ENCODE measurements at regions not wholly inside any gene's neighbourhood (a gene's known extent, or its start where the extent isn't known, plus 50 kb on each side); places are given as distances from the start of the nearest gene placed in this dataset.

DNA sequence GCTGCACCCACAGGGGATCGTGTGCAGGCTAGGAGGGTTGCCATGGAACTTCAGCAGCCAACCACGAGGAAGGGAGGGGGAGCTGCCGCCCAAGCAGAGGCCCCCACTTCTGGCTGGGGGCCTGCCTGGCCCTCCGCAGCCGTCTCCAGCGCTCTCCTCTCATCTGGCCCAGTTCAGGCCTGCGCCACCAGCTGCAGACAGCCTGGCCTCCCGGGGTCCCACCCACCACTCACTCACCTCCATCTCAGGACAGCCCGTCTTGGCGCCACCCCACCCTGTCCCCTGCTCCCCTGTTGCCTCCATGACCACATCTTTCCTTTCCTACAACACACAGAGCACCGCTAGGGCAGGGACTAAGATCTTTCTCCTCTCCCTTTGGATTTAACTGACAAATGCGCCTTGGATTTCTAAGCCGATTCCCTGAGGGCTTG, 98.7 kb downstream of the ANKRD60 start:
- no peak overlapping the region for H2AFZ ChIP-seq (ENCODE audit: control insufficient read depth, low read length)
- H3K36me3 ChIP-seq (ENCODE audit: control insufficient read depth in 2 of 2, extremely low read depth in 1 of 2, insufficient read depth in 2 of 2, low read length in 2 of 2): no peaks in the 10 kb centered on the region
- no peaks in the 10 kb centered on the region for H3K9me1 ChIP-seq (ENCODE audit: control insufficient read depth, extremely low read depth, insufficient read depth, low read length)
- dilution Hi-C loops (cut with MboI; ENCODE audit: extremely low pct_ligation_motif_present, low sequenced_read_pairs): no loop called here
- peaks cover 33% of the 10 kb centered on the region for H3K4me1 ChIP-seq (ENCODE audit: control insufficient read depth, extremely low read depth, insufficient read depth, low read length)
- no peak overlapping the region for H3K27ac ChIP-seq (ENCODE audit: control insufficient read depth, insufficient read depth, low read length)
- no peak overlapping the region for H3K4me3 ChIP-seq (ENCODE audit: control insufficient read depth in 2 of 3, extremely low read depth in 1 of 3, insufficient read depth in 2 of 3, low read depth in 1 of 3, low read length in 3 of 3)
- no peaks in the 10 kb centered on the region for H3K79me2 ChIP-seq (ENCODE audit: control insufficient read depth, insufficient read depth, low read length)
- H4K20me1 ChIP-seq (ENCODE audit: control insufficient read depth, extremely low read depth, insufficient read depth, low read length): no peaks in the 10 kb centered on the region
- no peak overlapping the region for H3K9ac ChIP-seq (ENCODE audit: control insufficient read depth, extremely low read depth, insufficient read depth, low read length)
- H3K27me3 ChIP-seq (ENCODE audit: control insufficient read depth, extremely low read depth, insufficient read depth, low read length): peaks cover 28% of the 10 kb centered on the region
- H3K9me3 ChIP-seq (ENCODE audit: control insufficient read depth, low read depth, low read length): peaks cover 15% of the 10 kb centered on the region
- no peak for FAIRE-seq
- TF ChIP-seq CTCF (optimal IDR thresholded peaks at IDR 0.05 in 1 of 3, IDR thresholded peaks at IDR 0.05 in 1 of 3, conservative IDR thresholded peaks at IDR 0.05 in 1 of 3; ENCODE audit: extremely low read depth in 1 of 3, insufficient read depth in 2 of 3, low read length in 3 of 3) (no peak), EZH2 (IDR thresholded peaks at IDR 0.05; ENCODE audit: low read length) (no peak)
- no peak overlapping the region for H3K4me2 ChIP-seq (ENCODE audit: control insufficient read depth, extremely low read depth, insufficient read depth, low read depth, low read length)
- DNase-seq (ENCODE audit: low read depth, low spot score): no peak

DNA sequence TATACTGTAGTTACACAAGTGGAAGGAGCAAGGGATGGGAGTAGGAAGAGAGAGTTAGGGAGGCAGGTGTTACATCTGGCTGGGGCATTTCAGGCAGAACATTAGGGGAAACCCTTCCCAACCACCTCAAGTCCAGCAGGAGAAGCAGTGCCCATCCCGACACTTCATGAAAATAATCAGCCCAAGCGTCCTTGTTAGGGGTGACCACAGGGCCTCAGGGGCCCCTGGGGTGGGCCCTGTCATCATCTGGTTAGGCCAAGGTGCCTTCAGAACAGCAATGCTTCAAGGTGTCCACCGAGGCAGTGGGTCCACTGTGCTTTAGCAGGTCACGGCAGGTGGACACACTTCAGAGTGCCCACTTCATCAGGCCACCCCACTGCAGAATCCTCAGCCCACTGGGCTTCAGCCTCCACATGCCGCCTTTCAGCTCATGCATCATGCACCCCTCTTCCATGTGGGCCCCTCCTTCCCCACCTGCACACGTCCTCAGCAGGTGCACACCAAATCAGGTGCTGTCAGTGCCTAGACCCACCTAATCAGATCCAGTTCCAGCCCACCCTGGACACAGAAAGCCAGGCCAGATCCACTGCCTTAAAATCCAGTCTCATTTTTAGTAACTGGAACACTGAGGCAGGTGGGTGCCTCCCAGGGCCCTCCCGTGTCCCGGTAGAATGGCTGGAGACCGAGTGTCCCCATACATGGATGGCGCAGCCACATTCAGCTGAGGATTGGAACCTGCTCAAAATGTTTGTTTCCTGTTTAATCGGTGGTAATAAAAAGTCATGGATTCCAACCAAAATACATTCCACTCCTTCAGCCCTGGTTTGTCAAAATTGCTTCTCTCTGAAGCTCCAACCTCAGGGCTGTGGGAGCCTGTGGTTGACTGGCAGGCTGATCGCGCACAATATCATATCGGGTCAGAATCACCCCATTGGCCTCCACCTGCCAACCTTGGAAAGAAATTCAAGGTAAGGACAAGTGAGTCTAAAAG, 99.5 kb downstream of the ANKRD60 start:
- Histone ChIP-seq H4K20me1 (ENCODE audit: control insufficient read depth, extremely low read depth, insufficient read depth, low read length) (no peaks in the 10 kb centered on the region), H3K36me3 (ENCODE audit: control insufficient read depth in 2 of 2, extremely low read depth in 1 of 2, insufficient read depth in 2 of 2, low read length in 2 of 2) (no peaks in the 10 kb centered on the region), H3K27me3 (ENCODE audit: control insufficient read depth, extremely low read depth, insufficient read depth, low read length) (peaks cover 28% of the 10 kb centered on the region), H3K9me1 (ENCODE audit: control insufficient read depth, extremely low read depth, insufficient read depth, low read length) (no peaks in the 10 kb centered on the region), H3K4me2 (ENCODE audit: control insufficient read depth, extremely low read depth, insufficient read depth, low read depth, low read length) (no peak overlapping the region), H3K9me3 (ENCODE audit: control insufficient read depth, low read depth, low read length) (peaks cover 18% of the 10 kb centered on the region), H3K4me3 (ENCODE audit: control insufficient read depth in 2 of 3, extremely low read depth in 1 of 3, insufficient read depth in 2 of 3, low read depth in 1 of 3, low read length in 3 of 3) (no peak overlapping the region), H3K27ac (ENCODE audit: control insufficient read depth, insufficient read depth, low read length) (no peak overlapping the region), H3K4me1 (ENCODE audit: control insufficient read depth, extremely low read depth, insufficient read depth, low read length) (peaks cover 32% of the 10 kb centered on the region), H2AFZ (ENCODE audit: control insufficient read depth, low read length) (no peak overlapping the region), H3K79me2 (ENCODE audit: control insufficient read depth, insufficient read depth, low read length) (no peaks in the 10 kb centered on the region), H3K9ac (ENCODE audit: control insufficient read depth, extremely low read depth, insufficient read depth, low read length) (no peak overlapping the region)
- DNase-seq (ENCODE audit: low read depth, low spot score) (no peak), FAIRE-seq (no peak)
- dilution Hi-C loops (cut with MboI; ENCODE audit: extremely low pct_ligation_motif_present, low sequenced_read_pairs): no loop called here
- TF ChIP-seq EZH2 (IDR thresholded peaks at IDR 0.05; ENCODE audit: low read length) (no peak), CTCF (optimal IDR thresholded peaks at IDR 0.05 in 1 of 3, IDR thresholded peaks at IDR 0.05 in 1 of 3, conservative IDR thresholded peaks at IDR 0.05 in 1 of 3; ENCODE audit: extremely low read depth in 1 of 3, insufficient read depth in 2 of 3, low read length in 3 of 3) (no peak)
